SK-N-SH (cell line): ENCODE measurements at regions not wholly inside any gene's neighbourhood (a gene's known extent, or its start where the extent isn't known, plus 50 kb on each side); places are given as distances from the start of the nearest gene placed in this dataset.

ENCODE experiments used
- CTCF ChIA-PET: fragments of 300-600, 350-600 bp; formaldehyde crosslinking; extraction: SDS; loops from one replicate; lab custom pipeline; 2021; lab: Yijun Ruan, JAX
- POLR2A ChIA-PET: fragments of 350-600 bp; sonication (Branson Sonifier 250); formaldehyde crosslinking; extraction: SDS; loops from one replicate; lab custom pipeline; 2020; ENCODE audit warnings: antibody characterized with exemption, inconsistent platforms; lab: Yijun Ruan, JAX
- DNase-seq: peaks from one replicate; pipeline ENCODE4 v3.0.0; 2012
- H2AFZ ChIP-seq: fragments of 200-600 bp; sonication (generic); 2 replicates; pipeline ENCODE4 v1.8.1; 2016; ENCODE audit warnings: antibody characterized with exemption, mild to moderate bottlenecking, low read depth
- H3F3A ChIP-seq: fragments of 200-600 bp; sonication (generic); replicated peaks from 2 replicates; pipeline ENCODE3; 2016; ENCODE audit warnings: antibody characterized with exemption, mild to moderate bottlenecking; ENCODE audit not compliant: insufficient read depth
- H3K27ac ChIP-seq, 2 experiments: fragments of 200-500 bp in 1 of 2; fragments of 200-600 bp in 1 of 2; sonication (Bioruptor generic) in 1 of 2; sonication (generic), shearing (Covaris generic) in 1 of 2; 2 replicates each; pipeline versions ENCODE4 v1.5.1 to v1.6.1; 2014 to 2016; ENCODE audit warnings: low read depth in 2 of 2, inconsistent platforms in 1 of 2, low read length in 1 of 2, mild to moderate bottlenecking in 1 of 2, mixed read lengths in 1 of 2
- H3K27me3 ChIP-seq: fragments of 200-600 bp; sonication (generic), shearing (Covaris generic); 2 replicates; pipeline ENCODE4 v1.6.1; 2016; ENCODE audit warnings: mixed run types; ENCODE audit not compliant: insufficient read depth
- H3K36me3 ChIP-seq, 2 experiments: fragments of 200-500 bp in 1 of 2; fragments of 200-600 bp in 1 of 2; sonication (Bioruptor generic) in 1 of 2; sonication (generic) in 1 of 2; replicated peaks in 1 of 2; 2 replicates each; pipeline versions ENCODE3 to v1.5.1; 2014 to 2016; ENCODE audit warnings: low read length in 1 of 2, mild to moderate bottlenecking in 1 of 2; ENCODE audit not compliant: insufficient read depth in 2 of 2, control insufficient read depth in 1 of 2
- H3K4me1 ChIP-seq, 2 experiments: fragments of 200-500 bp in 1 of 2; fragments of 200-600 bp in 1 of 2; sonication (Bioruptor generic) in 1 of 2; sonication (generic), shearing (Covaris generic) in 1 of 2; 2 replicates each; pipeline versions ENCODE4 v1.5.1 to v1.6.1; 2014 to 2016; ENCODE audit warnings: low read depth in 1 of 2, low read length in 1 of 2, mixed run types in 1 of 2; ENCODE audit not compliant: insufficient read depth in 2 of 2, control insufficient read depth in 1 of 2
- H3K4me2 ChIP-seq: fragments of 200-600 bp; sonication (generic), shearing (Covaris generic); 2 replicates; pipeline ENCODE4 v1.6.1; 2017; ENCODE audit warnings: mixed run types
- H3K4me3 ChIP-seq, 2 experiments: fragments of 200-500 bp in 1 of 2; fragments of 200-600 bp in 1 of 2; sonication (Bioruptor generic) in 1 of 2; sonication (generic), shearing (Covaris generic) in 1 of 2; 2 replicates each; pipeline versions ENCODE4 v1.5.1 to v1.8.1; 2014 to 2016; ENCODE audit warnings: low read depth in 2 of 2, inconsistent platforms in 1 of 2, low read length in 1 of 2, mild to moderate bottlenecking in 1 of 2, mixed read lengths in 1 of 2, moderate library complexity in 1 of 2
- H3K79me2 ChIP-seq: fragments of 200-600 bp; sonication (generic); 2 replicates; pipeline ENCODE4 v1.8.1; 2017; ENCODE audit warnings: mild to moderate bottlenecking; ENCODE audit not compliant: insufficient read depth
- H3K9ac ChIP-seq: fragments of 200-600 bp; sonication (generic); 2 replicates; pipeline ENCODE4 v1.6.1; 2017; ENCODE audit warnings: mixed run types
- H3K9me2 ChIP-seq: fragments of 200-600 bp; sonication (generic); 2 replicates; pipeline ENCODE4 v1.6.1; 2017; ENCODE audit warnings: mixed run types
- H3K9me3 ChIP-seq: fragments of 200-600 bp; sonication (generic); 2 replicates; pipeline ENCODE4 v1.6.1; 2017; ENCODE audit warnings: mixed run types, mild to moderate bottlenecking, moderate library complexity
- H4K20me1 ChIP-seq: fragments of 200-600 bp; sonication (generic); 2 replicates; pipeline ENCODE4 v1.6.1; 2017; ENCODE audit warnings: mild to moderate bottlenecking, mixed run types; ENCODE audit not compliant: insufficient read depth
- CHD2 ChIP-seq: fragments of 150-350 bp; IDR thresholded peaks from 2 replicates; pipeline ENCODE4 v1.6.1; 2018; ENCODE audit warnings: low read length; ENCODE audit not compliant: partially characterized antibody
- CTCF ChIP-seq: fragments of 200-600 bp; sonication (generic); IDR thresholded peaks from 2 replicates; pipeline ENCODE4 v1.6.1; 2017; ENCODE audit warnings: antibody characterized with exemption, mild to moderate bottlenecking, moderate library complexity
- ELF1 ChIP-seq: IDR thresholded peaks from 2 replicates; pipeline ENCODE4 v1.4.0; 2012
- FOSL2 ChIP-seq: IDR thresholded peaks from 2 replicates; pipeline ENCODE4 v1.4.0; 2012; ENCODE audit warnings: low read depth, mild to moderate bottlenecking, moderate library complexity, borderline replicate concordance
- FOXJ3 ChIP-seq: sonication (generic); formaldehyde crosslinking; IDR thresholded peaks from 2 replicates; pipeline ENCODE4 v1.5.1; 2020; ENCODE audit warnings: mild to moderate bottlenecking, missing genetic modification reagents
- FOXM1 ChIP-seq: IDR thresholded peaks from 2 replicates; pipeline ENCODE4 v1.4.0; 2012; ENCODE audit warnings: low read depth, mild to moderate bottlenecking
- GATA2 ChIP-seq: sonication (generic); formaldehyde crosslinking; IDR thresholded peaks from 2 replicates; pipeline ENCODE4 v1.5.0; 2020; ENCODE audit warnings: mild to moderate bottlenecking, missing genetic modification reagents
- JUND ChIP-seq: IDR thresholded peaks from 2 replicates; pipeline ENCODE4 v1.4.0; 2012
- MXI1 ChIP-seq: IDR thresholded peaks from 2 replicates; pipeline ENCODE4 v1.6.1; 2012; ENCODE audit warnings: mild to moderate bottlenecking, low read depth, low read length, improper control_type of control experiment
- NRF1 ChIP-seq: IDR thresholded peaks from 2 replicates; pipeline ENCODE4 v1.6.1; 2012; ENCODE audit warnings: low read depth, mild to moderate bottlenecking, low read length
- RAD21 ChIP-seq: IDR thresholded peaks from 2 replicates; pipeline ENCODE4 v1.6.1; 2012; ENCODE audit warnings: mild to moderate bottlenecking, low read length
- RCOR1 ChIP-seq: fragments of 150-350 bp; IDR thresholded peaks from 2 replicates; pipeline ENCODE4 v1.6.1; 2017; ENCODE audit warnings: antibody characterized with exemption, low read length
- REST ChIP-seq: IDR thresholded peaks from 2 replicates; pipeline ENCODE4 v1.6.1; 2012; ENCODE audit warnings: mild to moderate bottlenecking, low read depth, low read length, moderate library complexity
- RFX5 ChIP-seq: IDR thresholded peaks from 2 replicates; pipeline ENCODE4 v1.6.1; 2012; ENCODE audit warnings: mild to moderate bottlenecking, improper control_type of control experiment, low read length
- SIN3A ChIP-seq: IDR thresholded peaks from 2 replicates; pipeline ENCODE4 v1.6.1; 2012; ENCODE audit warnings: low read depth, mild to moderate bottlenecking, low read length, moderate library complexity, borderline replicate concordance
- SMC3 ChIP-seq: IDR thresholded peaks from 2 replicates; pipeline ENCODE4 v1.6.1; 2012; ENCODE audit warnings: low read depth, low read length, improper control_type of control experiment
- TCF12 ChIP-seq: IDR thresholded peaks from 2 replicates; pipeline ENCODE4 v1.4.0; 2012
- USF1 ChIP-seq: IDR thresholded peaks from 2 replicates; pipeline ENCODE4 v1.4.0; 2012; ENCODE audit warnings: low read depth, borderline replicate concordance
- WGBS: methylation state at CpG from one replicate; pipeline ENCODE4 v1.1.6; 2017; ENCODE audit warnings: low lambda C conversion rate; 5-methylcytosine and 5-hydroxymethylcytosine counted together

- Histone ChIP-seq H3K4me2 (no peak overlapping the region), H3K27ac (no peak overlapping the region), H3K4me1 (no peaks in the 10 kb centered on the region; a peak in 2 of 4 replicates), H4K20me1 (no peaks in the 10 kb centered on the region), H2AFZ (no peak overlapping the region), H3K27me3 (peaks cover 9% of the 10 kb centered on the region; the same call in 1 of the 2 replicates), H3K4me3 (no peak overlapping the region), H3K79me2 (no peaks in the 10 kb centered on the region), H3K9me2 (no peaks in the 10 kb centered on the region), H3K9me3 (no peaks in the 10 kb centered on the region), H3F3A (no peaks in the 10 kb centered on the region), H3K9ac (no peak overlapping the region), H3K36me3 (no peaks in the 10 kb centered on the region)
- TF ChIP-seq SIN3A (no peak), USF1 (no peak), RFX5 (no peak), SMC3 (no peak), RAD21 (no peak), ELF1 (no peak), CHD2 (no peak), FOXM1 (no peak), REST (no peak), JUND (no peak), CTCF (no peak), NRF1 (no peak), FOXJ3 (CRISPR knock-in tag) (no peak), RCOR1 (no peak), GATA2 (CRISPR knock-in tag) (no peak), FOSL2 (no peak), TCF12 (no peak), MXI1 (no peak)
- DNase-seq = no peak
- CTCF ChIA-PET = interaction anchor here (1.1 kb wide), 1 partner anchor 10 kb away, joined by 3 read pairs; no protein-coding TSS in a partner anchor
- WGBS = 4% methylated on average over 2 of the region's 2 CpGs
- POLR2A ChIA-PET = no interaction called here
These were observed 1677.3 kb upstream of the TENM3 start for GRCh38 chr4:180565856-180566431.
